Large intestine (tissue), 3 donors: ENCODE measurements at regions not wholly inside any gene's neighbourhood (a gene's known extent, or its start where the extent isn't known, plus 50 kb on each side); places are given as distances from the start of the nearest gene placed in this dataset.

Source experiments
- DNase-seq, 2 donors: peaks; one replicate each; pipeline versions ENCODE4 v3.0.0 to v3.0.0-alpha.2; 2013
- H3K27ac ChIP-seq: one replicate; pipeline ENCODE4 v1.5.1; 2013; ENCODE audit warnings: low read length
- H3K27me3 ChIP-seq: 2 replicates; pipeline ENCODE4 v1.6.1; 2013; ENCODE audit warnings: low read length; ENCODE audit not compliant: control insufficient read depth, insufficient read depth
- H3K36me3 ChIP-seq: 2 replicates; pipeline ENCODE4 v1.6.1; 2013; ENCODE audit warnings: low read length; ENCODE audit not compliant: control insufficient read depth, insufficient read depth
- H3K4me1 ChIP-seq: one replicate; pipeline ENCODE4 v1.6.1; 2013; ENCODE audit warnings: low read length; ENCODE audit not compliant: control insufficient read depth, insufficient read depth
- H3K4me3 ChIP-seq: one replicate; pipeline ENCODE4 v1.5.1; 2013; ENCODE audit warnings: low read length
- H3K9me3 ChIP-seq: one replicate; pipeline ENCODE4 v1.6.1; 2013; ENCODE audit warnings: mild to moderate bottlenecking, low read depth, low read length, moderate library complexity; ENCODE audit not compliant: control insufficient read depth
- WGBS: methylation state at CpG from one replicate; pipeline ENCODE4 v1.1.5; 2013; ENCODE audit warnings: low lambda C conversion rate; ENCODE audit not compliant: insufficient coverage; 5-methylcytosine and 5-hydroxymethylcytosine counted together

DNA sequence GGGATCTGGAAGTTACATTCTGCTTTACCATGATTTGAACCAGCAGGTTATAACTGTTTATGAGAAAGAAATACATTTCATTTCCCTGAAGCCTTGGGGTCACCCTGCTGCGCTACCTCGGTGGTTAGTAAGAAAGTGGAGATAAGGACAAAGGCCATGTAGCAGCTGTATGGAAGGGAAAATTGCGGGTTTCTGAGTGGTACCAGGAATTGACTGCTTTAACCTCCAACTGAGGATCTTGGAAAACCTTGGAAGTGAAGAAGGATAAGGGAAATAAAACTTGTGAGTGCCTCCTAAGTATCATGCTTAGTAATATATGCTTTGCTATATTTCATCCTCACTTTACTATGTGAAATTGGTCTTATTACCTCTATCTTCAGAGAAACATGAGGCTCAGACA lies 76.1 kb upstream of the GAP43 start:
- Histone ChIP-seq H3K9me3 (no peaks in the 10 kb centered on the region), H3K4me3 (no peak overlapping the region), H3K4me1 (no peaks in the 10 kb centered on the region), H3K36me3 (no peaks in the 10 kb centered on the region), H3K27me3 (no peaks in the 10 kb centered on the region), H3K27ac (no peak overlapping the region)
- no CpG with 5 or more reads among the region's 3 CpGs for WGBS
- DNase-seq: no peak

DNA sequence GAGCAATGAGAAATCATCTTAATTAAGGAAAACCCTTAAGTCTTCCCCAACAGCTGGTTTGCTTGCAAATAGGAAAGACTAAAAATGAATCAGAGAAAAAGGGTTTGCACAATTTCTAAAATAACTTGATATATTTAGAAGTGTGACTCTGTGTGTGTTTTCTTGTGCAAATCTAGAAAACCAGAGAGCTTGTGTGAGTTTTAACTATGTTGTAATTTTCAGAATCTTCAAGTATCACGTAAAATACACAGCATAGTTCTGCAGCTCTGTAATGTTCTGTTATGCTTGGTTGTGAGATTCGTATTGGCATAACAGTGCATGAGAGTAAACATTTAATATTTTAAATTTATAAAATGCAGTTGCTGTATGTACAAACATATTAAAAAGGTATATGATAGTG lies 74.7 kb upstream of the GAP43 start:
- no peak overlapping the region for H3K4me3 ChIP-seq
- H3K4me1 ChIP-seq: no peaks in the 10 kb centered on the region
- H3K27me3 ChIP-seq: no peaks in the 10 kb centered on the region
- H3K9me3 ChIP-seq: no peaks in the 10 kb centered on the region
- 62% methylated on average over 2 of the region's 2 CpGs for WGBS
- H3K36me3 ChIP-seq: no peaks in the 10 kb centered on the region
- DNase-seq: no peak
- H3K27ac ChIP-seq: no peak overlapping the region

DNA sequence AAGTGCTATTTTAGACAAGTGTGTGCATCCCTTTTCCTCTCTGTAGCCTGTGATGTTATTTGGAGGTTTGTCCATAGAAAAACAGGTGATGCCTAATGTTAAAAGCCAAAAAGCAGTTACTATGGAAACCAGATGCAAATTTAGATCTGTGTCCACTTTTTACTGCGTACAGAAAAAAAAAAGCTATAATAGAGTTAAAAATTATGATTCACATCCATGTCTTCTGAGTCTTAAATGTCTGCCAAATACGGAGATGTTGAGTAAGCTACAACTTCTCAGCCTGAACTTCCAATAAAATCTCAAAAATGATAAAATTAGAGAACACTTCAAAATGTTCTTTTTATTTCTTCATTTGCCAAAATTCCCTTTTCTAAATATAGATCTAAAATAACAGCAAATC lies 74.2 kb upstream of the GAP43 start:
- no peak overlapping the region for H3K27ac ChIP-seq
- no peak overlapping the region for H3K4me3 ChIP-seq
- no peaks in the 10 kb centered on the region for H3K27me3 ChIP-seq
- H3K36me3 ChIP-seq: no peaks in the 10 kb centered on the region
- 71% methylated on average over 1 of the region's 2 CpGs for WGBS
- H3K4me1 ChIP-seq: no peaks in the 10 kb centered on the region
- no peaks in the 10 kb centered on the region for H3K9me3 ChIP-seq
- no peak for DNase-seq

DNA sequence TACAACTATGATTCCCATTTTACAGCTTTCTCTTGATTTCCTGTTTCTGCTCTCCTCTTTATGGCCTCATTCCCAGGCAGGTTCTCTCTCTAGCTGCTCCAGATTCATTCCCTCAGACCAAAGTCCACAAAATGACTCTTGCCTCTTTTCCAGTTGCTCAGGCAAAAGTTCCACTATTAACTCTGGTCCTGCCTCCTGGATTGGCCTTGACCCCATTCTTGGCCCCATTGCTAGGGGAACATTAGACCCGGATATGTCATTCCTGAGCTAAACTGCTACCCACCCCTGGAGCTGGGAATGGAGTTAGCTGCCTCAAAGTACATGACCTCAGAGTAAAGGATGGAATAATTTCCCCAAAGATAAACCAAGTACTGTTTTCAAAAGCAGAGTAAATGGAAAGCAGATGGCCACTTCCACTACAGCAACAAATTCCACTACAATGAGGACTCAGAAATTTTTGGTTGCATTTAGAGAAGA lies 73.0 kb upstream of the GAP43 start:
- H3K36me3 ChIP-seq: no peaks in the 10 kb centered on the region
- DNase-seq: peak; percentile 14 to 28
- no CpG with 5 or more reads among the region's 1 CpG for WGBS

DNA sequence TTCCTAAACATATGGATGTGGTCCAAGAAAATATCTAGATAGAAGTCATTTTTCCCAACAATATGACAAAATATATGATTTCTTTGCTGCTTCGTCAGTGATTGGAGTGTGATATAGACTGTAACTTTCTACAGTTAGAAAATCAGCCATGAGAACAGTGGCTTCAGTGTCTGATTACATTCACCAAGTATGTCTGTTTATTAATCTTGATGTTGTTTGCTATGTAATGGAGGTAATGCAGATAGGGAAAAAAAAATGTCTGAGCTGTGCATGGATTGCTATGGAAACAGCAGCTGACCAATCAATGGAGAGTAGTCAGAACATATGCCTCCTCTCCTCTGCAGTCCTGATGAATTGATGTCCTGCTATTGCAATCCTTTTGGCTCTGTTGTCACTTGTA lies 72.3 kb upstream of the GAP43 start:
- Histone ChIP-seq H3K4me3 (no peak overlapping the region), H3K9me3 (no peaks in the 10 kb centered on the region), H3K27ac (no peak overlapping the region), H3K4me1 (no peaks in the 10 kb centered on the region), H3K36me3 (no peaks in the 10 kb centered on the region), H3K27me3 (no peaks in the 10 kb centered on the region)
- peak in 1 of 2 donors; percentile 3 for DNase-seq
- 60% methylated on average over 1 of the region's 1 CpG for WGBS

More for the DNA sequence above, 73.0 kb upstream of the GAP43 start:
- Histone ChIP-seq H3K4me3 (no peak overlapping the region), H3K4me1 (no peaks in the 10 kb centered on the region), H3K27ac (no peak overlapping the region), H3K27me3 (no peaks in the 10 kb centered on the region), H3K9me3 (no peaks in the 10 kb centered on the region)

DNA sequence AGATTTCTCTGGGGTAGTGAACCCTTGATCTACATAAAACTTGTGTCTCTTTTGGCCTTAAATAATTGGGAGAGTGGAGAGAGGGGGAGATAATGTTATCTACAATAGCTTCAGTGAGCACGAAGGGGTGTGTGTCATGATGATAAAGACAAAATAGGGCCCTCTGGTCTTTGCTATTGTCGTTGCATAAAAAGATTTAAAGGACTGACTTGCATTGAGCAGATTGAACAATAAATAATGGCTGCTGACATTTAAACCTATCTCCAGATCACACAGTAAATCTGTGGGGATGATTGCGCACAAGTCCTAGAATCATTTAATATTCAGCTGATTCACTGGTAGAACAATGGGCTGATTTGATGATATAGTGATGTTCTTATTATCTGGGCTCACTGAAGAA lies 71.3 kb upstream of the GAP43 start:
- Histone ChIP-seq H3K9me3 (no peaks in the 10 kb centered on the region), H3K4me3 (no peak overlapping the region), H3K27me3 (no peaks in the 10 kb centered on the region), H3K27ac (no peak overlapping the region), H3K4me1 (no peaks in the 10 kb centered on the region), H3K36me3 (no peaks in the 10 kb centered on the region)
- WGBS: 20% methylated on average over 1 of the region's 3 CpGs
- no peak for DNase-seq

DNA sequence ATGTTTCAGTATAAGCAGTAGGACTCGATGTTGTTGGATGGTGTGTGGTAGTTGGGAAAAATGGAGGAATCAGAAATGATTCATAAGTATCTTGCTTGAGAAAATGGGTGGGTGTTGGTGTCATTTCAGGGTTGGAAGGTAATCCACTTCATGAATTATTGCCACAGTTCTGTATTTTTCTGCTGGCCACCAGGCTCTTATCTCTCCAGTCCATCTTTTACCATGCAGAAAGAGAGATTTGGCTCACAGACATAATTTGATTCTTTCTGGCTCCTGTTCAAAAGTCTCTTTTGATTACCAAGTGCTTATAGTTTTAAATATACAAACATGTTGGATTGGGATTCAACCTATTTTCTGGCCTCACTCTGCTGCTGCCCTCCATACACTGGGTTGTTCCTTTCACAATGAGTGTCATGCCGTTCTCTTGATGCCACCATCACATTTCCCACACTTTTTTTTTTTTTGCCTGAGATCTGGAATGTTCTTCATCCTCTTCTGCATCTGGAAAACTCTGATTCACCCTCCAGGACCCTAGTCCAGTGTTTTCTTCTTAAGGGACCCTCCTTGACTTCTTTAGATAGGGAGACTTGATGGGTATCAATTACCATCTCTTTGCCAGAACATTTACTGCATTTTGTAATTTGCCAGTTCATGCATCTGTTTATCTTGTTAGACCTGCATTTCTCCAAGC lies 69.4 kb upstream of the GAP43 start:
- Histone ChIP-seq H3K27ac (no peak overlapping the region), H3K9me3 (no peaks in the 10 kb centered on the region), H3K36me3 (no peaks in the 10 kb centered on the region), H3K27me3 (no peaks in the 10 kb centered on the region), H3K4me3 (no peak overlapping the region), H3K4me1 (no peaks in the 10 kb centered on the region)
- 100% methylated on average over 1 of the region's 2 CpGs for WGBS
- DNase-seq: no peak

DNA sequence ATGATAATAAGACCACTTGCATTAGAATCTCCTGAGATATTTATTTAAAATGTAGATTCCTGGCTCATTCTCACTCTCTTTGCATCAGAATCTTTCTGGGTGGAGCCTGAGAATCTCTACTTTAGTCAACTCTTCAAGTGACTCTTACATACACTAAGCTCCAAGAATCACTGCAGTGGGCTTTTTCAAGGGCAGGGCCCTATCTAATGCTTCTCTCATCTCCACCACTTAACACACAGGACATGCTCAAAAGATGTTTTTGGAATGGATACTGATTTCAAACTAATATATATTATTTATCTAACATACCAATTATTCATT lies 68.9 kb upstream of the GAP43 start:
- no peak overlapping the region for H3K4me3 ChIP-seq

DNA sequence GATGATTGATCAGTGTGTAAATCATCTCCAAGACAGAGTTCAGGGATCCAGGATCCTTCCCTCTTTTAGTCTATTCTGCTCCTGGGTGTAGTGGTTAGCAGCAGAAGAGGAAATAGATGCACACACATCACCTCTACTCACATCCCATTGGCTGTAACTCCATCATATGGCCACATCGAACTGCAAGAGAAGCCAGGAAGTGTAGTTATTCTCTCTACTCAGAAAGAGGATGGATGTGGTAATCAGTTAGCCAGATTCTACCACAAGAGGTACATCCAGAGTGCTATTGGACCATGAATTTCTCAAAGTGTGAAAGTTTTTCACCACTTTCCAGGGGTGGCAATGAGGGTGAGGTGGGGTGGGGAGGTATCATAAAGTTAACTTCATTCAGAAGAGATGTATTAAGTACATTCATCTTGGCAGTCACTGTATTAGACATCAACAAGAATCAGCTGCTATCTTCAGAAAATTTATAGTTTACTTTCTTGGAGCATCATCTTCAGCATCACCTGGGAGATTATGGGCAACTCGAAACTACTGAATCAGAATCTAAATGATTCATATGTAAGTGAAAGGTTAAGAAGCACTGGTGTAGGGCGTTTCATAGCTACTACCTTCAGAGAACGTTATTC lies 60.6 kb upstream of the GAP43 start:
- 100% methylated on average over 1 of the region's 4 CpGs for WGBS
- no peak for DNase-seq
- Histone ChIP-seq H3K9me3 (no peaks in the 10 kb centered on the region), H3K4me3 (no peak overlapping the region), H3K27me3 (no peaks in the 10 kb centered on the region), H3K36me3 (no peaks in the 10 kb centered on the region), H3K4me1 (no peaks in the 10 kb centered on the region), H3K27ac (no peak overlapping the region)

More for the DNA sequence above, 68.9 kb upstream of the GAP43 start:
- no peak for DNase-seq
- no peaks in the 10 kb centered on the region for H3K9me3 ChIP-seq
- H3K36me3 ChIP-seq: no peaks in the 10 kb centered on the region
- H3K4me1 ChIP-seq: no peaks in the 10 kb centered on the region
- H3K27ac ChIP-seq: no peak overlapping the region
- H3K27me3 ChIP-seq: no peaks in the 10 kb centered on the region

DNA sequence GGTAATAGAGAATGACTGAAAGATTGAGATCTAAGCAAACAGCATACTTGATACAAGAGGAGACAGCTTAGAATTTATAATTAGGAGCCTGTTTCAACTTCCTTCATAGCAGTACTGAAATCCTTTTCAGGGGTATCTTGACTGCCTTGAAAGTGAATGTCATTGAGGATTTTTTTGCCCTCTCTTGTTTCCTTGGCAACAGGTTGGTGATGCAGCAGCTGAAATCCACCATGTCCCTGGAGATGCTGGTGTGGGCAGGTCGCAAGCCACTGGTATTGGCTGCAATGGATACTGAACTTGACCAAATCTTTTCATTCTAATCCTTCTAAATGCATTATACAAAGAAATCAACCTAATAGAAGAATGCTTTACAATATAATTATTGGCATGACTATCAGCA lies 59.3 kb upstream of the GAP43 start:
- H3K4me1 ChIP-seq: no peaks in the 10 kb centered on the region
- H3K4me3 ChIP-seq: no peak overlapping the region
- no peaks in the 10 kb centered on the region for H3K36me3 ChIP-seq
- H3K9me3 ChIP-seq: no peaks in the 10 kb centered on the region
- H3K27ac ChIP-seq: no peak overlapping the region
- H3K27me3 ChIP-seq: no peaks in the 10 kb centered on the region
- WGBS: no CpG with 5 or more reads among the region's 1 CpG
- no peak for DNase-seq

DNA sequence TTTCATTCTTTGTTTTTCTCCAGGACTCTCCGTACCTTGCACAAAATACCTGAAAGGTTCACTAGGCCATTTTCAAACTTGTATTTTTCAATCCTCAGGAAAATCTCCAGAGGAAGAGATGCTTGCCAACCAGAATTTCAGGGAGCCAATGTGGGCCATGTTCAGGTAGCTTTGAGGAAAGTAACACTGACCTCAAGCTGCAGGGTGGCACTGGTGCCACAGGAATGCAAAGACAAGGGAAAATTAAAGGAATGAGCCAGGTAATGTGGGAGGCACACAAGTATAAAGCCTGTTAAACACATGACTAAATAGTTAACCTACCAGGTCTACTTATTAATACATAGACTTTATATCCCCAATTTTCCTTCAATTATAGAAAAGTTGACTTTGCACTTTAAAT lies 51.9 kb upstream of the GAP43 start:
- H3K27me3 ChIP-seq: no peaks in the 10 kb centered on the region
- 86% methylated on average over 1 of the region's 1 CpG for whole genome bisulfite sequencing
- no peak overlapping the region for H3K27ac ChIP-seq
- no peak overlapping the region for H3K4me3 ChIP-seq
- H3K36me3 ChIP-seq: no peaks in the 10 kb centered on the region
- no peaks in the 10 kb centered on the region for H3K9me3 ChIP-seq
- DNase-seq: no peak
- H3K4me1 ChIP-seq: no peaks in the 10 kb centered on the region
